Caco-2 (cell line): ENCODE measurements at regions not wholly inside any gene's neighbourhood (a gene's known extent, or its start where the extent isn't known, plus 50 kb on each side); places are given as distances from the start of the nearest gene placed in this dataset.
"Not testable (repeated sequence)": the region's sequence is repeated elsewhere in the genome, so short reads cannot be mapped to it uniquely, and the experiment has no call there.

ENCODE experiments used
- BruUV-seq: library from RNA; stranded (reverse); fragments of 400-500 nt; replicated peaks from 2 replicates; lab custom pipeline; 2021; lab: Mats Ljungman, UMichigan
- CTCF ChIA-PET: fragments of 300-600 bp; sonication (Branson Sonifier 250); formaldehyde crosslinking; loops from one replicate; lab custom pipeline; 2022; ENCODE audit warnings: antibody characterized with exemption; lab: Charles Lee
- POLR2A ChIA-PET: fragments of 300-600 bp; sonication (Branson Sonifier 250); formaldehyde crosslinking; loops from one replicate; lab custom pipeline; 2022; ENCODE audit warnings: antibody characterized with exemption; lab: Charles Lee
- DNase-seq, 2 experiments: peaks; one replicate each; pipeline versions ENCODE4 v3.0.0 to v3.0.0-alpha.2; 2020 to 2022
- H3K27me3 ChIP-seq: replicated peaks from 2 replicates; pipeline ENCODE4 v1.6.0; 2011; ENCODE audit warnings: low read length; ENCODE audit not compliant: control insufficient read depth, insufficient read depth
- H3K36me3 ChIP-seq: 2 replicates; pipeline ENCODE4 v1.5.1; 2011; ENCODE audit warnings: low read length; ENCODE audit not compliant: control insufficient read depth, insufficient read depth
- H3K4me1 ChIP-seq: fragments of 250-450 bp; sonication (Bioruptor Pico); 2 replicates; pipeline ENCODE4 v1.5.1; 2020; ENCODE audit warnings: mild to moderate bottlenecking
- H3K4me3 ChIP-seq: 2 replicates; pipeline ENCODE4 v1.5.1; 2011; ENCODE audit warnings: low read depth, mild to moderate bottlenecking, control low read depth, low read length
- H3K9me3 ChIP-seq: fragments of 250-450 bp; sonication (Bioruptor Pico); 2 replicates; pipeline ENCODE4 v1.5.1; 2020; ENCODE audit warnings: mild to moderate bottlenecking, moderate library complexity
- H3K27ac Mint-ChIP-seq: one replicate; pipeline ENCODE4 v1.8.0; 2022; ENCODE audit warnings: mixed read lengths; ENCODE audit not compliant: unreplicated experiment
- H3K27me3 Mint-ChIP-seq: one replicate; pipeline ENCODE4 v1.8.0; 2022; ENCODE audit warnings: mixed read lengths; ENCODE audit not compliant: insufficient read depth, unreplicated experiment
- H3K36me3 Mint-ChIP-seq: one replicate; pipeline ENCODE4 v1.8.0; 2022; ENCODE audit warnings: mild to moderate bottlenecking, mixed read lengths; ENCODE audit not compliant: insufficient read depth, unreplicated experiment
- H3K4me1 Mint-ChIP-seq: one replicate; pipeline ENCODE4 v1.8.0; 2022; ENCODE audit warnings: low read depth, mixed read lengths; ENCODE audit not compliant: unreplicated experiment
- H3K4me3 Mint-ChIP-seq: one replicate; pipeline ENCODE4 v1.8.0; 2022; ENCODE audit warnings: mild to moderate bottlenecking, moderate library complexity, mixed read lengths; ENCODE audit not compliant: unreplicated experiment
- H3K9me3 Mint-ChIP-seq: one replicate; pipeline ENCODE4 v1.8.0; 2022; ENCODE audit warnings: mixed read lengths; ENCODE audit not compliant: unreplicated experiment
- CTCF ChIP-seq, 2 experiments: fragments of 200-600 bp in 1 of 2; IDR thresholded peaks; 1 replicate in 1 of 2; 2 replicates in 1 of 2; pipeline versions ENCODE4 v1.5.1 to v1.8.0; 2011 to 2022; ENCODE audit warnings: antibody characterized with exemption in 1 of 2, control low read depth in 1 of 2, inconsistent platforms in 1 of 2, low read depth in 1 of 2, low read length in 1 of 2, mild to moderate bottlenecking in 1 of 2, moderate library complexity in 1 of 2; ENCODE audit not compliant: insufficient read depth in 1 of 2, severe bottlenecking in 1 of 2, unreplicated experiment in 1 of 2
- intact Hi-C: fragments of 100-400 bp; cut with micrococcal nuclease; formaldehyde crosslinking; loops from one replicate; pipeline ENCODE4 v1.10.0; 2022; ENCODE audit not compliant: unreplicated experiment

- Mint-ChIP-seq H3K4me3 (no peak overlapping the region), H3K27ac (no peak overlapping the region), H3K27me3 (peaks cover 25% of the 10 kb centered on the region), H3K4me1 (no peaks in the 10 kb centered on the region), H3K9me3 (no peaks in the 10 kb centered on the region), H3K36me3 (no peaks in the 10 kb centered on the region)
- ChIA-PET CTCF (no interaction called here), POLR2A (no interaction called here)
- Histone ChIP-seq H3K9me3 (no peaks in the 10 kb centered on the region), H3K4me3 (no peak overlapping the region), H3K36me3 (no peaks in the 10 kb centered on the region), H3K27me3 (no peaks in the 10 kb centered on the region; the same call in 1 of the 2 replicates), H3K4me1 (no peaks in the 10 kb centered on the region)
- no peak for TF ChIP-seq CTCF (IDR thresholded peaks at IDR 0.05; ENCODE audit: insufficient read depth in 1 of 2, low read depth in 1 of 2, low read length in 1 of 2, severe bottlenecking in 1 of 2, unreplicated experiment in 1 of 2)
- intact Hi-C loops = no loop called here
- no peak for DNase-seq
- no TSS peak for BruUV-seq
Measured at GRCh38 chr2:95669441-95669991, 77.7 kb downstream of the TRIM43 start.

DNA sequence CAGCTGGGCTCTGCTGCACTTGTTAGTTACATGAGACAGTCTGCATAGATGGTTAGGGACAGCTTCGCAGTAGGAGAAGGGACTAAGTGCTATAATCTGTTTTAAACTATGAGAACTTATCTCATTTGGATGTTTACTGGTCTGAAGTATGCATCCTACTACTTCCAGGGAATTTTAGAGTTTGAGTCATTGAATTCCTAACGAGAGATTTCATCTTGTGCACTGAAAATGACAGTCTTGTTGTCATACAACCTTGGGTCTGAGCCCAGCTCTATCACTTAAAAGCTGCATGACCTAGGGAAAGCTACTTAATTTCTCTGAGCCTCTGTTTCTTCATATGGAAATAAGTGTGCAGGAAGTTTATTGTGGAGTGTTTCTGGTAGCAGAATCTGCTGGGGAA is 78.4 kb downstream of the TRIM43 start:
- no peaks in the 10 kb centered on the region for H3K9me3 Mint-ChIP-seq
- no peaks in the 10 kb centered on the region for H3K9me3 ChIP-seq
- no TSS peak for BruUV-seq
- no peaks in the 10 kb centered on the region; the same call in 1 of the 2 replicates for H3K27me3 ChIP-seq
- peaks cover 25% of the 10 kb centered on the region for H3K27me3 Mint-ChIP-seq
- no peaks in the 10 kb centered on the region for H3K4me1 Mint-ChIP-seq
- H3K27ac Mint-ChIP-seq = no peak overlapping the region
- no peak overlapping the region for H3K4me3 Mint-ChIP-seq
- CTCF ChIA-PET = no interaction called here
- H3K4me1 ChIP-seq = no peaks in the 10 kb centered on the region
- intact Hi-C loops = no loop called here
- no peak for DNase-seq
- H3K36me3 ChIP-seq = no peaks in the 10 kb centered on the region
- H3K36me3 Mint-ChIP-seq = no peaks in the 10 kb centered on the region
- POLR2A ChIA-PET = no interaction called here
- TF ChIP-seq CTCF (IDR thresholded peaks at IDR 0.05; ENCODE audit: insufficient read depth in 1 of 2, low read depth in 1 of 2, low read length in 1 of 2, severe bottlenecking in 1 of 2, unreplicated experiment in 1 of 2) = no peak
- no peak overlapping the region for H3K4me3 ChIP-seq

DNA sequence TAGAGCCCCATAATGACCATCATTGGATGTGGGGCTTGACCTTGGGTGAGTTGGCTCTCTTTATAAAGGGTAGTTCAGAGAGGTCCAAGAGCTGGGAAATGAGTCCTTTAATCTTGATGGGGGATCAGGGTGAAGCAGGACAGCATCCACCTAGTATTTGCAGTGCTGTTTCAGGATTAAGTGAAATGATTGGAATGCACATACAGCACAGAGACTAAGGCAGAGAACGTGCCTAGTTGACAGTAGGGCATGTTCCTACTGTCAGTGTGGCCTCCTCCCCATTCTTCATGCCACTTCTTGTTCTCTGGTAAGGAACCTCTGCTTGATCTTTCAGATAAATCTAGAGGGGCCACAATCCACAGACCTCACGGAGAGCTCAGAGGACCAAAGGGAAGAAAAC is 78.9 kb downstream of the TRIM43 start:
- no peaks in the 10 kb centered on the region for H3K4me1 ChIP-seq
- H3K36me3 ChIP-seq = no peaks in the 10 kb centered on the region
- Mint-ChIP-seq H3K27ac (no peak overlapping the region), H3K36me3 (no peaks in the 10 kb centered on the region), H3K9me3 (no peaks in the 10 kb centered on the region), H3K4me3 (no peak overlapping the region), H3K27me3 (peaks cover 27% of the 10 kb centered on the region), H3K4me1 (no peaks in the 10 kb centered on the region)
- no peaks in the 10 kb centered on the region for H3K9me3 ChIP-seq
- CTCF ChIA-PET = no interaction called here
- H3K27me3 ChIP-seq = no peaks in the 10 kb centered on the region; the same call in 1 of the 2 replicates
- POLR2A ChIA-PET = no interaction called here
- BruUV-seq = no TSS peak
- no peak for DNase-seq
- H3K4me3 ChIP-seq = no peak overlapping the region
- intact Hi-C loops = no loop called here
- TF ChIP-seq CTCF (IDR thresholded peaks at IDR 0.05; ENCODE audit: insufficient read depth in 1 of 2, low read depth in 1 of 2, low read length in 1 of 2, severe bottlenecking in 1 of 2, unreplicated experiment in 1 of 2) = no peak

GRCh38 chr2:95671171-95671570 is 79.4 kb downstream of the TRIM43 start:
- H3K36me3 Mint-ChIP-seq, H3K27ac Mint-ChIP-seq, CTCF ChIA-PET, BruUV-seq, H3K27me3 ChIP-seq, H3K9me3 Mint-ChIP-seq, H3K9me3 ChIP-seq, H3K4me1 ChIP-seq, POLR2A ChIA-PET, intact Hi-C loops, H3K36me3 ChIP-seq, H3K4me3 Mint-ChIP-seq, DNase-seq, H3K4me1 Mint-ChIP-seq, H3K4me3 ChIP-seq: not testable (repeated sequence)
- H3K27me3 Mint-ChIP-seq = peaks cover 25% of the 10 kb centered on the region

GRCh38 chr2:95671992-95672391 is 80.2 kb downstream of the TRIM43 start:
- H3K36me3 ChIP-seq, H3K4me3 Mint-ChIP-seq, CTCF ChIA-PET, DNase-seq, intact Hi-C loops, H3K4me1 Mint-ChIP-seq, H3K9me3 Mint-ChIP-seq, BruUV-seq, H3K4me3 ChIP-seq, H3K4me1 ChIP-seq, H3K27ac Mint-ChIP-seq, H3K9me3 ChIP-seq, H3K36me3 Mint-ChIP-seq, POLR2A ChIA-PET, H3K27me3 ChIP-seq: not testable (repeated sequence)
- H3K27me3 Mint-ChIP-seq = peaks cover 21% of the 10 kb centered on the region
